ENCODE measurements at regions not wholly inside any gene's neighbourhood (a gene's known extent, or its start where the extent isn't known, plus 50 kb on each side); places are given as distances from the start of the nearest gene placed in this dataset.

GRCh38 chr1:116306102-116306501, 66.9 kb upstream of the ATP1A1 start:
- TF ChIP-seq POLR2A (IDR thresholded peaks at IDR 0.05) (no peak), CTCF (IDR thresholded peaks at IDR 0.05 in 4 of 5, conservative IDR thresholded peaks at IDR 0.05 in 1 of 5) (no peak)
